Type B pancreatic cell (in vitro differentiated cells): ENCODE measurements at regions not wholly inside any gene's neighbourhood (a gene's known extent, or its start where the extent isn't known, plus 50 kb on each side); places are given as distances from the start of the nearest gene placed in this dataset.

Experiments used
- DNase-seq: peaks from one replicate; pipeline ENCODE4 v3.0.0; 2021; ENCODE audit warnings: mixed read lengths; ENCODE audit not compliant: unreplicated experiment; ENCODE audit errors: extremely low spot score
- H3K27ac Mint-ChIP-seq: 2 replicates; pipeline ENCODE4 v1.8.0; 2021; ENCODE audit warnings: mild to moderate bottlenecking, mixed read lengths
- H3K27me3 Mint-ChIP-seq: 2 replicates; pipeline ENCODE4 v1.8.0; 2021; ENCODE audit warnings: mixed read lengths
- H3K36me3 Mint-ChIP-seq: 2 replicates; pipeline ENCODE4 v1.8.0; 2021; ENCODE audit warnings: mixed read lengths
- H3K4me1 Mint-ChIP-seq: one replicate; pipeline ENCODE4 v1.8.0; 2021; ENCODE audit warnings: mixed read lengths; ENCODE audit not compliant: unreplicated experiment
- H3K4me3 Mint-ChIP-seq: 2 replicates; pipeline ENCODE4 v1.8.0; 2021; ENCODE audit warnings: mild to moderate bottlenecking, mixed read lengths
- H3K9me3 Mint-ChIP-seq: 2 replicates; pipeline ENCODE4 v1.8.0; 2021; ENCODE audit warnings: mixed read lengths
- CTCF ChIP-seq: fragments of 200-600 bp; sonication (generic); conservative IDR thresholded peaks from 2 replicates; pipeline ENCODE4 v1.5.0; 2021; ENCODE audit warnings: antibody characterized with exemption, mild to moderate bottlenecking

- no peak for TF ChIP-seq CTCF
- no peaks in the 10 kb centered on the region for H3K4me1 Mint-ChIP-seq
- H3K4me3 Mint-ChIP-seq: no peak overlapping the region
- H3K27ac Mint-ChIP-seq: no peak overlapping the region
- no peak for DNase-seq
- H3K36me3 Mint-ChIP-seq: no peaks in the 10 kb centered on the region
- H3K27me3 Mint-ChIP-seq: no peaks in the 10 kb centered on the region
- no peaks in the 10 kb centered on the region for H3K9me3 Mint-ChIP-seq
Observed at GRCh38 chr7:10706875-10707493, 266.7 kb upstream of the PHF14 start.

- H3K27ac Mint-ChIP-seq: no peak overlapping the region
- no peaks in the 10 kb centered on the region for H3K9me3 Mint-ChIP-seq
- H3K36me3 Mint-ChIP-seq: no peaks in the 10 kb centered on the region
- H3K4me1 Mint-ChIP-seq: no peaks in the 10 kb centered on the region
- no peak for DNase-seq
- no peak for TF ChIP-seq CTCF
- no peaks in the 10 kb centered on the region for H3K27me3 Mint-ChIP-seq
- H3K4me3 Mint-ChIP-seq: no peak overlapping the region
Observed at GRCh38 chr7:10707519-10707918, 266.2 kb upstream of the PHF14 start.

GRCh38 chr7:10708447-10708846, 265.2 kb upstream of the PHF14 start:
- peak; percentile 60 for TF ChIP-seq CTCF
- DNase-seq: no peak

GRCh38 chr7:10718768-10719167, 254.9 kb upstream of the PHF14 start:
- no peaks in the 10 kb centered on the region for H3K36me3 Mint-ChIP-seq
- no peak for DNase-seq
- H3K27me3 Mint-ChIP-seq: no peaks in the 10 kb centered on the region
- no peaks in the 10 kb centered on the region for H3K9me3 Mint-ChIP-seq
- H3K27ac Mint-ChIP-seq: no peak overlapping the region
- no peak overlapping the region for H3K4me3 Mint-ChIP-seq
- TF ChIP-seq CTCF: no peak
- no peaks in the 10 kb centered on the region for H3K4me1 Mint-ChIP-seq

More at GRCh38 chr7:10708447-10708846, 265.2 kb upstream of the PHF14 start:
- no peaks in the 10 kb centered on the region for H3K27me3 Mint-ChIP-seq
- no peak overlapping the region for H3K4me3 Mint-ChIP-seq
- no peaks in the 10 kb centered on the region for H3K36me3 Mint-ChIP-seq
- no peaks in the 10 kb centered on the region for H3K4me1 Mint-ChIP-seq
- no peaks in the 10 kb centered on the region for H3K9me3 Mint-ChIP-seq
- no peak overlapping the region for H3K27ac Mint-ChIP-seq

GRCh38 chr7:10720042-10720441, 253.6 kb upstream of the PHF14 start:
- no peaks in the 10 kb centered on the region for H3K4me1 Mint-ChIP-seq
- no peaks in the 10 kb centered on the region for H3K36me3 Mint-ChIP-seq
- no peaks in the 10 kb centered on the region for H3K27me3 Mint-ChIP-seq
- no peak overlapping the region for H3K4me3 Mint-ChIP-seq
- DNase-seq: no peak
- no peaks in the 10 kb centered on the region for H3K9me3 Mint-ChIP-seq
- TF ChIP-seq CTCF: no peak
- H3K27ac Mint-ChIP-seq: no peak overlapping the region

- H3K27me3 Mint-ChIP-seq: no peaks in the 10 kb centered on the region
- H3K27ac Mint-ChIP-seq: no peak overlapping the region
- H3K36me3 Mint-ChIP-seq: no peaks in the 10 kb centered on the region
- no peaks in the 10 kb centered on the region for H3K4me1 Mint-ChIP-seq
- no peak for DNase-seq
- H3K4me3 Mint-ChIP-seq: no peak overlapping the region
- no peak for TF ChIP-seq CTCF
- H3K9me3 Mint-ChIP-seq: no peaks in the 10 kb centered on the region
Observed at GRCh38 chr7:10721289-10721688, 252.4 kb upstream of the PHF14 start.
